SK-N-SH (cell line): ENCODE measurements at regions not wholly inside any gene's neighbourhood (a gene's known extent, or its start where the extent isn't known, plus 50 kb on each side); places are given as distances from the start of the nearest gene placed in this dataset.

ENCODE experiments used
- CTCF ChIA-PET: fragments of 300-600, 350-600 bp; formaldehyde crosslinking; extraction: SDS; loops from one replicate; lab custom pipeline; 2021; lab: Yijun Ruan, JAX
- POLR2A ChIA-PET: fragments of 350-600 bp; sonication (Branson Sonifier 250); formaldehyde crosslinking; extraction: SDS; loops from one replicate; lab custom pipeline; 2020; ENCODE audit warnings: antibody characterized with exemption, inconsistent platforms; lab: Yijun Ruan, JAX
- DNase-seq: peaks from one replicate; pipeline ENCODE4 v3.0.0; 2012
- H2AFZ ChIP-seq: fragments of 200-600 bp; sonication (generic); 2 replicates; pipeline ENCODE4 v1.8.1; 2016; ENCODE audit warnings: antibody characterized with exemption, mild to moderate bottlenecking, low read depth
- H3F3A ChIP-seq: fragments of 200-600 bp; sonication (generic); replicated peaks from 2 replicates; pipeline ENCODE3; 2016; ENCODE audit warnings: antibody characterized with exemption, mild to moderate bottlenecking; ENCODE audit not compliant: insufficient read depth
- H3K27ac ChIP-seq, 2 experiments: fragments of 200-500 bp in 1 of 2; fragments of 200-600 bp in 1 of 2; sonication (Bioruptor generic) in 1 of 2; sonication (generic), shearing (Covaris generic) in 1 of 2; 2 replicates each; pipeline versions ENCODE4 v1.5.1 to v1.6.1; 2014 to 2016; ENCODE audit warnings: low read depth in 2 of 2, inconsistent platforms in 1 of 2, low read length in 1 of 2, mild to moderate bottlenecking in 1 of 2, mixed read lengths in 1 of 2
- H3K27me3 ChIP-seq: fragments of 200-600 bp; sonication (generic), shearing (Covaris generic); 2 replicates; pipeline ENCODE4 v1.6.1; 2016; ENCODE audit warnings: mixed run types; ENCODE audit not compliant: insufficient read depth
- H3K36me3 ChIP-seq, 2 experiments: fragments of 200-500 bp in 1 of 2; fragments of 200-600 bp in 1 of 2; sonication (Bioruptor generic) in 1 of 2; sonication (generic) in 1 of 2; replicated peaks in 1 of 2; 2 replicates each; pipeline versions ENCODE3 to v1.5.1; 2014 to 2016; ENCODE audit warnings: low read length in 1 of 2, mild to moderate bottlenecking in 1 of 2; ENCODE audit not compliant: insufficient read depth in 2 of 2, control insufficient read depth in 1 of 2
- H3K4me1 ChIP-seq, 2 experiments: fragments of 200-500 bp in 1 of 2; fragments of 200-600 bp in 1 of 2; sonication (Bioruptor generic) in 1 of 2; sonication (generic), shearing (Covaris generic) in 1 of 2; 2 replicates each; pipeline versions ENCODE4 v1.5.1 to v1.6.1; 2014 to 2016; ENCODE audit warnings: low read depth in 1 of 2, low read length in 1 of 2, mixed run types in 1 of 2; ENCODE audit not compliant: insufficient read depth in 2 of 2, control insufficient read depth in 1 of 2
- H3K4me2 ChIP-seq: fragments of 200-600 bp; sonication (generic), shearing (Covaris generic); 2 replicates; pipeline ENCODE4 v1.6.1; 2017; ENCODE audit warnings: mixed run types
- H3K4me3 ChIP-seq, 2 experiments: fragments of 200-500 bp in 1 of 2; fragments of 200-600 bp in 1 of 2; sonication (Bioruptor generic) in 1 of 2; sonication (generic), shearing (Covaris generic) in 1 of 2; 2 replicates each; pipeline versions ENCODE4 v1.5.1 to v1.8.1; 2014 to 2016; ENCODE audit warnings: low read depth in 2 of 2, inconsistent platforms in 1 of 2, low read length in 1 of 2, mild to moderate bottlenecking in 1 of 2, mixed read lengths in 1 of 2, moderate library complexity in 1 of 2
- H3K79me2 ChIP-seq: fragments of 200-600 bp; sonication (generic); 2 replicates; pipeline ENCODE4 v1.8.1; 2017; ENCODE audit warnings: mild to moderate bottlenecking; ENCODE audit not compliant: insufficient read depth
- H3K9ac ChIP-seq: fragments of 200-600 bp; sonication (generic); 2 replicates; pipeline ENCODE4 v1.6.1; 2017; ENCODE audit warnings: mixed run types
- H3K9me2 ChIP-seq: fragments of 200-600 bp; sonication (generic); 2 replicates; pipeline ENCODE4 v1.6.1; 2017; ENCODE audit warnings: mixed run types
- H3K9me3 ChIP-seq: fragments of 200-600 bp; sonication (generic); 2 replicates; pipeline ENCODE4 v1.6.1; 2017; ENCODE audit warnings: mixed run types, mild to moderate bottlenecking, moderate library complexity
- H4K20me1 ChIP-seq: fragments of 200-600 bp; sonication (generic); 2 replicates; pipeline ENCODE4 v1.6.1; 2017; ENCODE audit warnings: mild to moderate bottlenecking, mixed run types; ENCODE audit not compliant: insufficient read depth
- CHD2 ChIP-seq: fragments of 150-350 bp; IDR thresholded peaks from 2 replicates; pipeline ENCODE4 v1.6.1; 2018; ENCODE audit warnings: low read length; ENCODE audit not compliant: partially characterized antibody
- FOSL2 ChIP-seq: IDR thresholded peaks from 2 replicates; pipeline ENCODE4 v1.4.0; 2012; ENCODE audit warnings: low read depth, mild to moderate bottlenecking, moderate library complexity, borderline replicate concordance
- FOXM1 ChIP-seq: IDR thresholded peaks from 2 replicates; pipeline ENCODE4 v1.4.0; 2012; ENCODE audit warnings: low read depth, mild to moderate bottlenecking
- GATA2 ChIP-seq: sonication (generic); formaldehyde crosslinking; IDR thresholded peaks from 2 replicates; pipeline ENCODE4 v1.5.0; 2020; ENCODE audit warnings: mild to moderate bottlenecking, missing genetic modification reagents
- IRF3 ChIP-seq: fragments of 150-350 bp; IDR thresholded peaks from 2 replicates; pipeline ENCODE4 v1.6.1; 2016; ENCODE audit warnings: mild to moderate bottlenecking, low read depth, low read length
- JUND ChIP-seq: IDR thresholded peaks from 2 replicates; pipeline ENCODE4 v1.4.0; 2012
- NFIC ChIP-seq: IDR thresholded peaks from 2 replicates; pipeline ENCODE4 v1.4.0; 2012; ENCODE audit warnings: borderline replicate concordance
- NRF1 ChIP-seq: IDR thresholded peaks from 2 replicates; pipeline ENCODE4 v1.6.1; 2012; ENCODE audit warnings: low read depth, mild to moderate bottlenecking, low read length
- REST ChIP-seq: IDR thresholded peaks from 2 replicates; pipeline ENCODE4 v1.6.1; 2012; ENCODE audit warnings: mild to moderate bottlenecking, low read depth, low read length, moderate library complexity
- SIN3A ChIP-seq: IDR thresholded peaks from 2 replicates; pipeline ENCODE4 v1.6.1; 2012; ENCODE audit warnings: low read depth, mild to moderate bottlenecking, low read length, moderate library complexity, borderline replicate concordance
- SMC3 ChIP-seq: IDR thresholded peaks from 2 replicates; pipeline ENCODE4 v1.6.1; 2012; ENCODE audit warnings: low read depth, low read length, improper control_type of control experiment
- TAF1 ChIP-seq: IDR thresholded peaks from 2 replicates; pipeline ENCODE4 v1.6.1; 2012; ENCODE audit warnings: low read depth, mild to moderate bottlenecking, low read length, moderate library complexity, borderline replicate concordance
- TCF12 ChIP-seq: IDR thresholded peaks from 2 replicates; pipeline ENCODE4 v1.4.0; 2012
- YY1 ChIP-seq: IDR thresholded peaks from 2 replicates; pipeline ENCODE4 v1.4.0; 2012; ENCODE audit warnings: low read depth, mild to moderate bottlenecking
- whole genome bisulfite sequencing: methylation state at CpG from one replicate; pipeline ENCODE4 v1.1.6; 2017; ENCODE audit warnings: low lambda C conversion rate; 5-methylcytosine and 5-hydroxymethylcytosine counted together
- TF ChIP-seq, protein P1 (sequence below): IDR thresholded peaks from 2 replicates; pipeline ENCODE4; 2012
- TF ChIP-seq, protein P2 (sequence below): IDR thresholded peaks from 2 replicates; pipeline ENCODE4 v1.4.0; 2012; ENCODE audit warnings: low read depth, borderline replicate concordance
- TF ChIP-seq, protein P3 (sequence below): fragments of 200-600 bp; sonication (generic); IDR thresholded peaks from 2 replicates; pipeline ENCODE4 v1.6.1; 2017; ENCODE audit warnings: antibody characterized with exemption, mild to moderate bottlenecking, moderate library complexity

GRCh38 chr20:24135781-24136180, 147.2 kb upstream of the GGTLC1 start:
- Histone ChIP-seq H3K9me2 (no peaks in the 10 kb centered on the region), H3K36me3 (no peaks in the 10 kb centered on the region), H3K4me3 (no peak overlapping the region), H4K20me1 (no peaks in the 10 kb centered on the region), H3F3A (no peaks in the 10 kb centered on the region), H3K27ac (no peak overlapping the region), H3K4me2 (no peak overlapping the region), H3K79me2 (no peaks in the 10 kb centered on the region), H3K9me3 (no peaks in the 10 kb centered on the region), H2AFZ (no peak overlapping the region), H3K9ac (no peak overlapping the region), H3K4me1 (peaks cover 0 to 4% of the 10 kb centered on the region in 2 experiments; a peak in 1 of 4 replicates), H3K27me3 (no peaks in the 10 kb centered on the region)
- ChIA-PET POLR2A (no interaction called here), CTCF (no interaction called here)
- 56% methylated on average over 9 of the region's 12 CpGs for whole genome bisulfite sequencing
- no peak for TF ChIP-seq SMC3
- TF ChIP-seq, protein P1, sequence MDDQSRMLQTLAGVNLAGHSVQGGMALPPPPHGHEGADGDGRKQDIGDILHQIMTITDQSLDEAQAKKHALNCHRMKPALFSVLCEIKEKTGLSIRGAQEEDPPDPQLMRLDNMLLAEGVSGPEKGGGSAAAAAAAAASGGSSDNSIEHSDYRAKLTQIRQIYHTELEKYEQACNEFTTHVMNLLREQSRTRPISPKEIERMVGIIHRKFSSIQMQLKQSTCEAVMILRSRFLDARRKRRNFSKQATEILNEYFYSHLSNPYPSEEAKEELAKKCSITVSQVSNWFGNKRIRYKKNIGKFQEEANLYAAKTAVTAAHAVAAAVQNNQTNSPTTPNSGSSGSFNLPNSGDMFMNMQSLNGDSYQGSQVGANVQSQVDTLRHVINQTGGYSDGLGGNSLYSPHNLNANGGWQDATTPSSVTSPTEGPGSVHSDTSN = no peak
- no peak for TF ChIP-seq TCF12
- TF ChIP-seq NFIC = no peak
- TF ChIP-seq, protein P2, sequence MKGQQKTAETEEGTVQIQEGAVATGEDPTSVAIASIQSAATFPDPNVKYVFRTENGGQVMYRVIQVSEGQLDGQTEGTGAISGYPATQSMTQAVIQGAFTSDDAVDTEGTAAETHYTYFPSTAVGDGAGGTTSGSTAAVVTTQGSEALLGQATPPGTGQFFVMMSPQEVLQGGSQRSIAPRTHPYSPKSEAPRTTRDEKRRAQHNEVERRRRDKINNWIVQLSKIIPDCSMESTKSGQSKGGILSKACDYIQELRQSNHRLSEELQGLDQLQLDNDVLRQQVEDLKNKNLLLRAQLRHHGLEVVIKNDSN = no peak
- no peak for DNase-seq

- Histone ChIP-seq H3K27me3 (no peaks in the 10 kb centered on the region), H3K4me1 (peaks cover 0 to 4% of the 10 kb centered on the region in 2 experiments; a peak in 1 of 4 replicates), H2AFZ (no peak overlapping the region), H3K4me2 (no peak overlapping the region), H3K9ac (no peak overlapping the region), H3K36me3 (no peaks in the 10 kb centered on the region), H3K4me3 (no peak overlapping the region; a peak in 1 of 4 replicates), H4K20me1 (no peaks in the 10 kb centered on the region), H3K9me2 (no peaks in the 10 kb centered on the region), H3K79me2 (no peaks in the 10 kb centered on the region), H3F3A (no peaks in the 10 kb centered on the region), H3K27ac (no peak overlapping the region), H3K9me3 (no peaks in the 10 kb centered on the region)
- no peak for DNase-seq
- ChIA-PET CTCF (interaction anchor here (1.2 kb wide), 1 partner anchor 17 kb away, joined by 4 read pairs; no protein-coding TSS in a partner anchor), POLR2A (no interaction called here)
- TF ChIP-seq JUND = no peak
- no peak for TF ChIP-seq YY1
- TF ChIP-seq SIN3A = no peak
- TF ChIP-seq, protein P1 = no peak
- TF ChIP-seq IRF3 = no peak
- TF ChIP-seq FOSL2 = no peak
- no peak for TF ChIP-seq CHD2
- TF ChIP-seq GATA2 = no peak
- no peak for TF ChIP-seq TAF1
- no peak for TF ChIP-seq NRF1
- no peak for TF ChIP-seq NFIC
- TF ChIP-seq TCF12 = no peak
- no peak for TF ChIP-seq FOXM1
- no peak for TF ChIP-seq REST
- TF ChIP-seq, protein P3, sequence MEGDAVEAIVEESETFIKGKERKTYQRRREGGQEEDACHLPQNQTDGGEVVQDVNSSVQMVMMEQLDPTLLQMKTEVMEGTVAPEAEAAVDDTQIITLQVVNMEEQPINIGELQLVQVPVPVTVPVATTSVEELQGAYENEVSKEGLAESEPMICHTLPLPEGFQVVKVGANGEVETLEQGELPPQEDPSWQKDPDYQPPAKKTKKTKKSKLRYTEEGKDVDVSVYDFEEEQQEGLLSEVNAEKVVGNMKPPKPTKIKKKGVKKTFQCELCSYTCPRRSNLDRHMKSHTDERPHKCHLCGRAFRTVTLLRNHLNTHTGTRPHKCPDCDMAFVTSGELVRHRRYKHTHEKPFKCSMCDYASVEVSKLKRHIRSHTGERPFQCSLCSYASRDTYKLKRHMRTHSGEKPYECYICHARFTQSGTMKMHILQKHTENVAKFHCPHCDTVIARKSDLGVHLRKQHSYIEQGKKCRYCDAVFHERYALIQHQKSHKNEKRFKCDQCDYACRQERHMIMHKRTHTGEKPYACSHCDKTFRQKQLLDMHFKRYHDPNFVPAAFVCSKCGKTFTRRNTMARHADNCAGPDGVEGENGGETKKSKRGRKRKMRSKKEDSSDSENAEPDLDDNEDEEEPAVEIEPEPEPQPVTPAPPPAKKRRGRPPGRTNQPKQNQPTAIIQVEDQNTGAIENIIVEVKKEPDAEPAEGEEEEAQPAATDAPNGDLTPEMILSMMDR = no peak
- 76% methylated on average over 22 of the region's 22 CpGs for WGBS
Measured at GRCh38 chr20:24134930-24135329, 146.4 kb upstream of the GGTLC1 start.
